Hindlimb muscle (tissue), 1 donor: ENCODE measurements at regions not wholly inside any gene's neighbourhood (a gene's known extent, or its start where the extent isn't known, plus 50 kb on each side); places are given as distances from the start of the nearest gene placed in this dataset.
"Not testable (repeated sequence)": the region's sequence is repeated elsewhere in the genome, so short reads cannot be mapped to it uniquely, and the experiment has no call there.

Experiments used
- DNase-seq: peaks from one replicate; pipeline ENCODE4 v3.0.0-alpha.2; 2013

GRCh38 chr14:83974647-83975163 is 1555.2 kb upstream of the FLRT2 start:
- DNase-seq, result no peak

GRCh38 chr14:83975435-83975834 is 1554.5 kb upstream of the FLRT2 start:
- DNase-seq, result peak; percentile 3

- DNase-seq, result peak; percentile 23
Observed at GRCh38 chr14:83975841-83976770, 1553.8 kb upstream of the FLRT2 start.

GRCh38 chr14:83977583-83977982 is 1552.4 kb upstream of the FLRT2 start:
- DNase-seq, result no peak

GRCh38 chr14:83981676-83982258 is 1548.2 kb upstream of the FLRT2 start:
- not testable (repeated sequence) for DNase-seq

GRCh38 chr14:83988275-83988674 is 1541.7 kb upstream of the FLRT2 start:
- DNase-seq, result no peak

- no peak for DNase-seq
Observed at GRCh38 chr14:83991666-83992065, 1538.3 kb upstream of the FLRT2 start.

- DNase-seq, result no peak
Observed at GRCh38 chr14:83992857-83993256, 1537.1 kb upstream of the FLRT2 start.

GRCh38 chr14:83993545-83993944 is 1536.4 kb upstream of the FLRT2 start:
- DNase-seq, result no peak

GRCh38 chr14:83994020-83994419 is 1535.9 kb upstream of the FLRT2 start:
- DNase-seq, result no peak

- DNase-seq, result no peak
Observed at GRCh38 chr14:84001023-84001422, 1528.9 kb upstream of the FLRT2 start.

- no peak for DNase-seq
Observed at GRCh38 chr14:84003346-84003745, 1526.6 kb upstream of the FLRT2 start.

GRCh38 chr14:84006643-84007155 is 1523.2 kb upstream of the FLRT2 start:
- no peak for DNase-seq

- DNase-seq, result no peak
Observed at GRCh38 chr14:84013424-84013823, 1516.5 kb upstream of the FLRT2 start.

GRCh38 chr14:84017495-84017894 is 1512.4 kb upstream of the FLRT2 start:
- DNase-seq, result no peak

- DNase-seq, result no peak
Observed at GRCh38 chr14:84021433-84021832, 1508.5 kb upstream of the FLRT2 start.

GRCh38 chr14:84024231-84024820 is 1505.6 kb upstream of the FLRT2 start:
- DNase-seq, result no peak

- no peak for DNase-seq
Observed at GRCh38 chr14:84025106-84026012, 1504.6 kb upstream of the FLRT2 start.

GRCh38 chr14:84027351-84027750 is 1502.6 kb upstream of the FLRT2 start:
- DNase-seq, result no peak

GRCh38 chr14:84028080-84028604 is 1501.8 kb upstream of the FLRT2 start:
- DNase-seq, result no peak

- no peak for DNase-seq
Observed at GRCh38 chr14:84029246-84029645, 1500.7 kb upstream of the FLRT2 start.

GRCh38 chr14:84029720-84030119 is 1500.2 kb upstream of the FLRT2 start:
- no peak for DNase-seq
